ENCODE measurements at regions not wholly inside any gene's neighbourhood (a gene's known extent, or its start where the extent isn't known, plus 50 kb on each side); places are given as distances from the start of the nearest gene placed in this dataset.

GRCh38 chr21:25002676-25003075, 604.6 kb downstream of the MRPL39 start:
- Histone ChIP-seq H3K36me3 (no peaks in the 10 kb centered on the region), H3K27me3 (no peaks in the 10 kb centered on the region), H3K4me1 (no peaks in the 10 kb centered on the region), H3K27ac (no peak overlapping the region), H3K4me3 (no peak overlapping the region), H3K9me3 (no peaks in the 10 kb centered on the region)
- TF ChIP-seq CTCF (IDR thresholded peaks at IDR 0.05) (no peak), POLR2A (IDR thresholded peaks at IDR 0.05) (no peak), POLR2AphosphoS5 (IDR thresholded peaks at IDR 0.05; ENCODE audit: insufficient read depth in 1 of 2, low read depth in 1 of 2) (no peak)
- intact Hi-C loops (cut with DNase I): no loop called here
- DNase-seq (ENCODE audit: extremely low spot score in 2 of 2): no peak

DNA sequence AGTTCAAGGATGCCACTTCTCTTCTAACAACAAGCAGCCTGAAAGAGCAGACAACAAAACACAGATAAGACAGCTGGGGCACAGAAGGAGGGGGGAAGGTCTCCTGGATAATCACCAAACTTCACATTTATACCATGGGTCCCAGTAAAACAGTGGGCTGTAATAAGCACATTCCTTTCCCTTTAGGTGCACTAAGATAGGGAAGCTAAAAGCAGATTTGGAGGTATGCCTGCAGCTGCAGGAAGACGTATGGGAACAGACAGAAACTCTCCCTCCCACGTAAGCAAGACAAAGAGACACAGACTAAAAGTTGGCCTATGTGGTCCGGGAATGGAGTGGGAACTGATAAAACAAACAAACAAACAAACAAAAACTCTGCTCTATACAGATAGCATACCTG, 612.1 kb downstream of the MRPL39 start:
- no peaks in the 10 kb centered on the region for H3K36me3 ChIP-seq
- H3K27ac ChIP-seq: no peak overlapping the region
- intact Hi-C loops (cut with DNase I): no loop called here
- H3K9me3 ChIP-seq: no peaks in the 10 kb centered on the region
- DNase-seq (ENCODE audit: extremely low spot score in 2 of 2): no peak
- TF ChIP-seq POLR2AphosphoS5 (IDR thresholded peaks at IDR 0.05; ENCODE audit: insufficient read depth in 1 of 2, low read depth in 1 of 2): no peak
- TF ChIP-seq POLR2A (IDR thresholded peaks at IDR 0.05): no peak
- no peak for TF ChIP-seq CTCF (IDR thresholded peaks at IDR 0.05)
- no peaks in the 10 kb centered on the region for H3K27me3 ChIP-seq
- no peaks in the 10 kb centered on the region for H3K4me1 ChIP-seq
- no peak overlapping the region for H3K4me3 ChIP-seq

GRCh38 chr21:24994717-24995116, 612.6 kb downstream of the MRPL39 start:
- no peaks in the 10 kb centered on the region for H3K4me1 ChIP-seq
- no peaks in the 10 kb centered on the region for H3K27me3 ChIP-seq
- no peak overlapping the region for H3K27ac ChIP-seq
- no peaks in the 10 kb centered on the region for H3K9me3 ChIP-seq
- no peak for DNase-seq (ENCODE audit: extremely low spot score in 2 of 2)
- H3K36me3 ChIP-seq: no peaks in the 10 kb centered on the region
- intact Hi-C loops (cut with DNase I): no loop called here
- no peak overlapping the region for H3K4me3 ChIP-seq
- TF ChIP-seq CTCF (IDR thresholded peaks at IDR 0.05): no peak

DNA sequence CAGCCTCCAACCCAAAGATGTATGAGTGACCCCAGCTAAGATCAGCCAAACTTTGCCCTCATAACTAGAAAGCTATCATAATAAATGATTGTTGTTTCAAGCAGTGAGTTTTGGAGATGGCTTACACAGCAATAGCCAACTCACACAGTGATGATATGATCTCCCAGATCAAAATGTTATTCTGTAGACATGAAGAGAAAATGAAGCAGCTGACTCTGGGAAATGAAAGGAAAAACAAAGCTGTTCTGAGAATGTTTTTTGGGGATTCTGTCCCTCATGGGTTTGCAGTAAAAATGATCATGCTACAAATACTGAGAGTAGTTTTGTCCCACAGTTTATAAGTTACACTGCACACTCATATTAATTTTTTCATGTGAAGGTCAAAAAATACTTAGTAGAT, 617.8 kb downstream of the MRPL39 start:
- H3K4me1 ChIP-seq: no peaks in the 10 kb centered on the region
- no peak for DNase-seq (ENCODE audit: extremely low spot score in 2 of 2)
- H3K27ac ChIP-seq: no peak overlapping the region
- no peak overlapping the region for H3K4me3 ChIP-seq
- no peak for TF ChIP-seq POLR2A (IDR thresholded peaks at IDR 0.05)
- no peak for TF ChIP-seq POLR2AphosphoS5 (IDR thresholded peaks at IDR 0.05; ENCODE audit: insufficient read depth in 1 of 2, low read depth in 1 of 2)
- TF ChIP-seq CTCF (IDR thresholded peaks at IDR 0.05): no peak
- no peaks in the 10 kb centered on the region for H3K9me3 ChIP-seq
- H3K27me3 ChIP-seq: no peaks in the 10 kb centered on the region
- intact Hi-C loops (cut with DNase I): no loop called here
- H3K36me3 ChIP-seq: no peaks in the 10 kb centered on the region

GRCh38 chr21:24988941-24989340, 618.3 kb downstream of the MRPL39 start:
- no peaks in the 10 kb centered on the region for H3K4me1 ChIP-seq
- H3K27ac ChIP-seq: no peak overlapping the region
- no peaks in the 10 kb centered on the region for H3K27me3 ChIP-seq
- H3K4me3 ChIP-seq: no peak overlapping the region
- H3K36me3 ChIP-seq: no peaks in the 10 kb centered on the region
- TF ChIP-seq POLR2AphosphoS5 (IDR thresholded peaks at IDR 0.05; ENCODE audit: insufficient read depth in 1 of 2, low read depth in 1 of 2) (no peak), POLR2A (IDR thresholded peaks at IDR 0.05) (no peak), CTCF (IDR thresholded peaks at IDR 0.05) (no peak)
- intact Hi-C loops (cut with DNase I): no loop called here
- no peaks in the 10 kb centered on the region for H3K9me3 ChIP-seq
- DNase-seq (ENCODE audit: extremely low spot score in 2 of 2): no peak

Data from vagina (tissue), 2 donors.